GM18520 (cell line): ENCODE measurements at regions not wholly inside any gene's neighbourhood (a gene's known extent, or its start where the extent isn't known, plus 50 kb on each side); places are given as distances from the start of the nearest gene placed in this dataset.
"Not testable (repeated sequence)": the region's sequence is repeated elsewhere in the genome, so short reads cannot be mapped to it uniquely, and the experiment has no call there.

ENCODE experiments used
- ATAC-seq: cut with Tn5 transposase; IDR thresholded peaks from one replicate; pipeline ENCODE4 v1.9.1; 2021; ENCODE audit not compliant: unreplicated experiment

DNA sequence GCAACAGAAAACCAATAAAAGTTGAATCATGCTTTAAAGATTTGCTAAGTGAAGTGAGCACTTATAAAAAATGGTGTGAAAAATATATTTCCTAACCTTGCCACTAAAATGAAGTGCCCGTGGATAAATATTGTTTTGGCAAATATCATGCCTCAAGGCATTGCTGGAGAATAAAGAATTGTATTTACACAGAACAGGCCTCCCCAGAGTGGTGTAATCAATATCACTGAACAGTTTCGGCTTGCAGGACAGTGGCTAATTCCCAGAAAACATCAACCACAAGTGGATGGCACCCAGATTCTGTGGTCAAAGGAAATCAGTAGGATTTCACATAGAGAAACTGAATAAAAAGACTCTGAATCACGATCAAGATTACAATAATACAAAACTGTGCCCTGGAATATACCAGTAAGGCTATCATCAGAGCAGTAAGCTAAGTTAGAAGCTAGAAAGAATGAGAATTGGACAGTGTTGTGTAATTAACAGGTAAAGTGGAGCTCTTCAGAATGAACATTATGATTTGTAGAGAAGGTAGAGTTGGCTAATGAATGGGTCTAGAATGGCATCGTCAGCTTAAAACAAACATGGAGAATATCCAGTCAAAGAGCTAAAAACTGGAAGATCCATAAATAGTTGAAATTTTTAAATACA is 1026.9 kb upstream of the ADGRB3 start:
- no peak for ATAC-seq

- ATAC-seq, result no peak
These were observed 1027.9 kb upstream of the ADGRB3 start for GRCh38 chr6:67606906-67607828.

GRCh38 chr6:67594366-67594765 is 1040.7 kb upstream of the ADGRB3 start:
- ATAC-seq, result no peak

- ATAC-seq, result no peak
These were observed 1041.8 kb upstream of the ADGRB3 start for GRCh38 chr6:67593247-67593646.

DNA sequence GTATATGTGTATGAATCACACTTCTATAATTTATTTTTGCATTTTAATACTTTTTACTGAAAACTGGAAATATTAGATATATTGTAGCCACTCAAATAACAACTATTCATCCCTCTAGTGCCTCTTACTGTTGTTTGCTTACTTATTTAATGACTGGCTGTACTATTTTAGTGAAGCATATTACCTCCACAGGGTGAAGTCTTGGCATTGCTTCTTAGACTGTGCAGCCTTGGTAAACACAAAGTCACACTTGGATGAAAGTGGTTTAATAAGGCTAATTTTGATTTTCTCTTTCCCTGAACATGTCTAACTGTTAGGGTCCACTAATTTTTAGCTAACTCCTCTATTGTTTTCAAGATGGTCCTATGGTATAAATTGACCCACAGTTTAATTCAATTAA is 1043.2 kb upstream of the ADGRB3 start:
- ATAC-seq, result no peak

DNA sequence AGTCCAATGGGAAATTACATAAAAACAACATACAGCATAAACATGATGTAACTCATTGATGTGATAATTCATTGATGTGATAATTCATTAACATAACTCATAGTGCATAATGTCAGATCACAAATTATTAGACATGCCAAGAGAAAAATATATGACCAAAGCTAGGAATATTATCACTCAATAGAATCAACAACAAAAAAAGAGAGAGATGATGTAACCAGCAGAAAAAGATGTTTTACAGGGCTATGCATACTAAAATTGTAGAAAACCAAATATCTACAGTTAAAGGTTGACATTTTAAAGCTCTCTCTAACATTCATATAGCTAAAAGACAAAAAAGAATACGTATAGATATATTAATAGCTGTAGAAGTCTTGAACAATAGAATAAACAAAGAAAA is 1067.2 kb upstream of the ADGRB3 start:
- ATAC-seq, result no peak

GRCh38 chr6:67563671-67564070 is 1071.4 kb upstream of the ADGRB3 start:
- ATAC-seq, result no peak

DNA sequence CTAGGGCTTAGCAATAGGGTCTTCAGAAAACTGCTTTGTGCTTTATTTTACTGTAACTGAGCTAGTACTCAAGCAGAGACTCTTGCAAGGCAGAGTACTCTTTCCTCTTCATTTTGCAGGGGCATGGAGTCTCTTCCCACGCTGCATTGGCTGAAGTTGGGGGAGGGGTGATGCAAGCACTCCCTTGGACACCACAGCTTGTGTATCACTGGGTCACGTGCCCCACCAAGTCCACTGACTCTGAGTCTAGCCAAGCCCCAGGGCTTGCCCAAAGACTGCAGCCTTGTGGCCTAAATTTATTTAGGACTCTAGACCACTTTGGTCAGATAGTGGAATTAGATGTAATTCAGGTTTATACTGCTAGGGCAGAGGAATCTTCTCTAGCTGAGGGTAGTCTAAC is 1075.0 kb upstream of the ADGRB3 start:
- ATAC-seq, result no peak

DNA sequence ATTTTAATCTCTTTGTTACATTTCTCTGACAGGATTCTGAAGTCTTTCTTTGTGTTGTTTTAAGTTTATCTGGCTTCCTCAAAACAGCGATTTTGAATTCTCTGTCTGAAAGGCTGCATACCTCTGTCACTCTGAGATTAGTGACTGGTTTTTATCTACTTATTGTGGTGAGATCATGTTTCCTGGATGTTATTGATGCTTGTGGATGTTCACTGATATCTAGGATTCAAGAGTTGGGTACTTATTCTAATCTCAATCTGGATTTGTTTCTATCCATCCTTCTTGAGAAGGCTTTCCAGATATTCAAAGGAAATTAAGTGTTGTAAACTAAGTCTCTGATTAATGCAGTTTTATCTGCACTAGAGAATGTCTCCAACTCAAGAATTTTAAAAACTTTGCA is 1076.1 kb upstream of the ADGRB3 start:
- ATAC-seq, result no peak

DNA sequence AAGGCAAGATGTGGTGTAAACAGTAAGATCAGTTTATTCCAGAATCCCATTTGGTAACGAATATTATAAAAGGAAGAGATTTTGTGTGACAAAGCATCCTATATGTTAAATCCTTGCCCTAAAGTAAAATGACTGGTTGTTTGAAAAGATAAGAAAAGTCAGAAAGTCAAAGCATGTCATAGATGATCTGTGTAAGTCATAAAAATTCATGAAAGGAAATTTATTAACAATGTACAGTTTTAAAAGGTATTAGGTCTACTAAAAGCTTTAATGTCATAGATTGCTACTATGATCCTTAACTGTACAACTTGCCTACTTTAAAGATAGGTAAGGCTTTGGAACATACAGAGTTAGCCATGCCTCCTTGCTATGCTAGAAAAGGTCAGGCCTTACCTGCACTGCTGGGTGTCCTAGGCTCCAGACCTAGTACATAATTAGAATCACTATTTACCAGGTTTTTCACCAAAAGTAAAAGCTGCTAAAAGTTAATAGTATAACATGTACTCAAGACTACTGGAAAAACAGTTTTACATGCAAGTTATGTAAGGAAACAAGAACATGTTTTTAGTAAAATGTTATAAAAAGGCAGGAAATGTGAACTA is 1090.1 kb upstream of the ADGRB3 start:
- ATAC-seq, result no peak

DNA sequence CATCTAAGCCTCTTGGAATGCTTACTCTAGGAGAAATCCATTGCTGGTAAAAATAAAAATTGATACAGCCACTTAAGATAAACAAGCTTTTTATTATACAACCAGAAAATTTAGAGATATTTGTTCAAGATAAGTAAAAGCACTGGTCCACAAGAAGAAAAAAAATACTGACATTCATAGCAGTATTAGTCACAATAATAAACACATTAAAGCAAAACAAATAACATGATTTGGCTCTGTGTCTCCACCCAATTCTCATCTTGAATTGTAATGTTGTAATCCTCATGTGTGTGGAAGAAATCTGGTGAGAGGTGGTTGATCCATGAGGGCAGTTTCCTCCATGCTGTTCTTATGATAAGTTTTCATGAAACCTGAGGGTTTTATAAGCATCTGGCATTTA is 1093.5 kb upstream of the ADGRB3 start:
- ATAC-seq, result no peak

DNA sequence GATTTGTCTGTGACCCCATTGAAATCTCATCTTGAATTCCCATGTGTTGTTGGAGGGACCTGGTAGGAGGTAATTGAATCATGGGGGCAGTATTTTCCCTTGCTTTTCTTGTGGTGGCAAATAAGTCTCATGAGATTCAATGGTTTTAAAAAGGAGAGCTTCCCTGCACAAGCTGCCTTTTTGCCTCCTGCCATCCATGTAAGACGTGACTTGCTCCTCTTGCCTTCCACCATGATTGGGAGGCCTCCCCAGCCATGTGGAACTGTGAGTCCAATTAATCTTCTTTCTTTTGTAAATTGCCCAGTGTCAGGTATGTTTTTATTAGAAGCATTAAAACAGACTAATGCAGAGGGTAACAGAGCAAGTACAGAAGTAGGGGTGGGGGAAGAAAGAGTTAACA is 1097.0 kb upstream of the ADGRB3 start:
- no peak for ATAC-seq

- ATAC-seq, result no peak
These were observed 1099.1 kb upstream of the ADGRB3 start for GRCh38 chr6:67535946-67536345.

DNA sequence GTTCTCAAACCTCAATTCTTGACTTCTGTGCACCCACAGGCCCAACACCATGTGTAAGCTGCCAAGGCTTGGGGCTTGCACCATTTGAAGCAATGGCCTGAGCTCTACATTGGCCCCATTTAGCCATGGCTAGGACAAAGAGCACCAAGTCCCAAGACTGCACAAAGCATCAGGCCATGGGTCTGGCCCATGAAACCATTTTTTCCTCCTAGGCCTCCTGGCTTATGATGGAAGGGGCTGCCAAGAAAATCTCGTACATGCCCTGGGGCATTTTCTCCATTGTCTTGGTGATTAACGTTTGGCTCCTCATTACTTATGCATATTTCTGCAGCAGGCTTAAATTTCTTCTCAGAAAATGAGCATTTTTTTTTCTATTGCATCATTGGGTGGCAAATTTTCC is 1128.7 kb upstream of the ADGRB3 start:
- ATAC-seq, result no peak

DNA sequence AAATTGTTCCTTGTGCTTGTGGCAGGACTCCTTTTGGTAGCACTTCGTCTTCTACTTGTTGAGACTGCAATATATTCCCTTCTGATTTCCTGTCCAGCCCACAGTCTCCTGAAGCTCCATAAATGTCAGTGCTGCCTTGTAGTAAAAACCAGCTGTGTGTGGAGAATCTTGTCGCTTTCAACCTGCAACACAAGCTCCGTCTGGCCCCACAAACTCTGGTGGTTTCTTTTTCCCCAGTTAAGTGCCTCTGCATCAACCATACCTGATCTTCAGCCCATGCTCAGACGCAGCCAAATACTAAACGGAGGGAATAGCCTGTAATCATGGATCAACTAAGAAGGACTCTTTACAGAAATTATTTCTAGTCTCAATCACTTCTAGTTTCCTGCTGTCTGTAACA is 1133.3 kb upstream of the ADGRB3 start:
- no peak for ATAC-seq

- no peak for ATAC-seq
These were observed 1137.3 kb upstream of the ADGRB3 start for GRCh38 chr6:67497749-67498148.

DNA sequence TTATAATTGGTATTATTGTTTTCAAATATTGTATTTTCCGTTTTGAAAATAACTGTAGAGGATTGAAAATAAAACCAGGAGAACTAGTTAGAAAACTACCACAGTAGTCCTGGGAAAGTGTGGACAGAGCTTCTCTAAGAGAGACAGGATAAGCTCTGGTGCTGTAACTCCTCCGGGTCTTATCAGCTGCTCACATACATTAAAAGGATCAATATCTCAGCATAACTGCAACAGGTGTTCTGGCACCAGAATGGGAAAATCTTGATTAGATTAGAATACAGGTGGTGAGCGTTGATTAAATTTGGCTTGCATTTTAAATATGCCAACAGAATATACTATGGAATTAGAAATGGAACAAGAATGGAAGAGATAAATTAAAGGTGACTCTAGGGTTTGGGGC is 1138.9 kb upstream of the ADGRB3 start:
- ATAC-seq, result no peak

DNA sequence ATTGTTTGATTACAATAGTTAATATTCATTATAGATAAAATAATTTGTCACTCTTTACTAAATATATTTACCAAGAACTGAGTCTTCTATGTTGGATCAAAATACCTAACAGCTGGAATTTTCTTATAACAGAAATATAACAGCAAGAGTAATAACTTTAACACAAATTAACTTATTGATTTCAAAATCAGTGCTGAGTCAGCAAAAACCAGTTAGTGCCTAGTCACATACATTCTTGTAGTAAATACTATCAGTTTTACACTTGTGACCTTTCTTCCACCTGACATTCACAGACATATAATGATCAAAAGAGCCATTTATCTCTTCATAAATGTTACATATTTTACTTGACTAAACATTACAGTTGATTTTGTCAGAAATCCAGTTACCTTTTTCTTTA is 1141.4 kb upstream of the ADGRB3 start:
- no peak for ATAC-seq

DNA sequence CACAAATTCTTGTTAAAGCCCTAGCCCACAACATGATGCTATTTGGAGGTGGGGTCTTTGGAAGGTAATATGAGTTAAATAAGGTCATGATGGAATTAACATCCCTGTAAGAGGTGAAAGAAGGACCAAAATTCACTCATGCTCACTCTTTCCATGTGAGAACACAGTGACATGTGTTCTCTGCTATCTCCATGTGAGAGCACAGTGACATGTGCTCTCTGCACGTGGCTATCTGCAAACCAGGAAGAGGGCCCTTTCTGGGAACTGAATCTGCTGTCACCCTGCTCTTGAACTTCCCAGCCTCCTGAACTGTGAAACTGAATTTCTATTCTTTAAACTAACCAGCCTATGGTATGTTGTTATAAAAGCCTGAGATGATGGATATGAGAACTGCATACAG is 1159.4 kb upstream of the ADGRB3 start:
- no peak for ATAC-seq

DNA sequence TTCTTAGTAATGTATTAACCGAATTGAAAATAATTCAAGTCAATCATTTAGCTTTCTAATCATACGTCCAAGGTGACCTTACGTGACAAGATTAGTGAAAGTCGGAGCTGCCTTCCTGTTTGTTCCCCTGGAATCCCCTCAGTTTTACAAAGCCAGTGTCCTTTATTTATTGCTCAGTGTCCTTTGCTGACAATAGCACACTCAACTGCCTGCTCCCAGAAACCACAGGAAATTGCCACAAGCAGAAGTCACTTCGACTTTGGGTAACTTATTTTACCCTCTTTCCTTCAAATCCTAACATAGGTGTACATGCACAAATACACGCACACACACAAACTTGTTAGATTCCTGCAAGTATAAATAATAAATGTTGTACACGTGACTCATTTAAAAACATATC is 1167.7 kb upstream of the ADGRB3 start:
- ATAC-seq, result no peak

DNA sequence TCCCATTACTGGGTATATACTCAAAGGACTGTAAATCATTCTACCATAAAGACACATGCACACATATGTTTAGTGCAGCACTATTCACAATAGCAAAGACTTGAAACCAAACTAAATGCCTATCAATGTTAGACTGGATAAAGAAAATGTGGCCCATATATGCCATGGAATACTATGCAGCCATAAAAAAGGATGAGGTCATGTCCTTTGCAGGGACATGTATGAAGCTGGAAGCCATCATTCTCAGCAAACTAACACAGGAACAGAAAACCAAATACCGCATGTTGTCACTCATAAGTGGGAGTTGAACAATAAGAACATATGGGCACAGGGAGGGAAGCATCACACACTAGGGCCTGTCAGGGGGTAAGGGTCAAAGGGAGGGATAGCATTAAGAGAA is 1172.4 kb upstream of the ADGRB3 start:
- not testable (repeated sequence) for ATAC-seq

GRCh38 chr6:67459556-67459955 is 1175.5 kb upstream of the ADGRB3 start:
- no peak for ATAC-seq
